H1 (cell line): ENCODE measurements at regions not wholly inside any gene's neighbourhood (a gene's known extent, or its start where the extent isn't known, plus 50 kb on each side); places are given as distances from the start of the nearest gene placed in this dataset.

ENCODE experiments used
- POLR2AphosphoS5 ChIP-seq: IDR thresholded peaks from 2 replicates; pipeline ENCODE4 v1.6.1; 2011; ENCODE audit warnings: low read depth, low read length
- SRF ChIP-seq: IDR thresholded peaks from 2 replicates; pipeline ENCODE4 v1.6.1; 2011; ENCODE audit warnings: mild to moderate bottlenecking, low read depth, low read length, moderate library complexity

DNA sequence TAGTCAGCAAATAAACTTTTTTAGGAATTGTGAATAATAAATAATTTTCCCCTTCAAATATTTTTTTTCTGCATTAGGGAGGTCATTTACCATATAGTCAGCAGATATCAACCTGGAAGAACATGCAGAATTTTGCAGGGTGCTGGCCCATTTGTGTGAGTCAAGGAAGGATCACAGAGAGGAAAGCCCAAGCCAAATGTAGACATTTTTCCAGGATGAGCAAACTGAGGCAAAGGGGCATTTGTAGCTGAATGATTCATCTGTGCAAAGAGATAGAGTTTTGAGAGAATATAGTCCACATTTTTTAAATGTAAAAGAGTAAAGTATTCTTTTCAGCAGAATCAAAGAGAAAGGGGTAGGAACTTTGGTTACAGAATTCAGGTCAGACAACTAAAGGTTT lies 555.5 kb upstream of the MARCKS start:
- TF ChIP-seq POLR2AphosphoS5 = no peak
- no peak for TF ChIP-seq SRF
